Neural progenitor cell (in vitro differentiated cells): ENCODE measurements at regions not wholly inside any gene's neighbourhood (a gene's known extent, or its start where the extent isn't known, plus 50 kb on each side); places are given as distances from the start of the nearest gene placed in this dataset.

Source experiments
- DNase-seq: peaks from one replicate; pipeline ENCODE4 v3.0.0-alpha.2; 2016; ENCODE audit warnings: low spot score
- H2AFZ ChIP-seq: fragments of 200-600 bp; sonication (generic); replicated peaks from 2 replicates; pipeline ENCODE4 v1.6.1; 2016; ENCODE audit warnings: antibody characterized with exemption
- H3F3A ChIP-seq: fragments of 200-600 bp; sonication (generic); 2 replicates; pipeline ENCODE4 v1.6.1; 2016; ENCODE audit warnings: antibody characterized with exemption, low read depth
- H3K27ac ChIP-seq: fragments of 200-600 bp; sonication (generic); 2 replicates; pipeline ENCODE4 v1.5.1; 2016; ENCODE audit warnings: mild to moderate bottlenecking
- H3K27me3 ChIP-seq: fragments of 200-600 bp; sonication (generic); 2 replicates; pipeline ENCODE4 v1.6.1; 2016; ENCODE audit warnings: mild to moderate bottlenecking, moderate library complexity
- H3K36me3 ChIP-seq: fragments of 200-600 bp; sonication (generic); 2 replicates; pipeline ENCODE4 v1.5.1; 2016
- H3K4me1 ChIP-seq: fragments of 200-600 bp; sonication (generic); 2 replicates; pipeline ENCODE4 v1.6.1; 2016; ENCODE audit warnings: mixed run types
- H3K4me2 ChIP-seq: fragments of 200-600 bp; sonication (generic); 2 replicates; pipeline ENCODE4 v1.6.1; 2016
- H3K4me3 ChIP-seq: fragments of 200-600 bp; sonication (generic); 2 replicates; pipeline ENCODE4 v1.5.1; 2016
- H3K79me2 ChIP-seq: fragments of 200-600 bp; sonication (generic); 2 replicates; pipeline ENCODE4 v1.6.1; 2016; ENCODE audit warnings: low read depth
- H3K9ac ChIP-seq: fragments of 200-600 bp; sonication (generic); 2 replicates; pipeline ENCODE4 v1.6.1; 2016
- H3K9me3 ChIP-seq: fragments of 200-600 bp; sonication (generic); 2 replicates; pipeline ENCODE4 v1.5.1; 2016; ENCODE audit warnings: low read depth
- H4K20me1 ChIP-seq: fragments of 200-600 bp; sonication (generic); 2 replicates; pipeline ENCODE4 v1.6.1; 2016; ENCODE audit warnings: low read depth
- H3K27ac Mint-ChIP-seq: 3 replicates; pipeline ENCODE4 v1.8.0; 2021; ENCODE audit warnings: mixed read lengths
- H3K27me3 Mint-ChIP-seq: 2 replicates; pipeline ENCODE4 v1.8.0; 2022; ENCODE audit warnings: low read depth, mild to moderate bottlenecking, inconsistent platforms, moderate library complexity, mixed read lengths; ENCODE audit not compliant: insufficient read depth
- H3K36me3 Mint-ChIP-seq: 3 replicates; pipeline ENCODE4 v1.8.0; 2021; ENCODE audit warnings: mixed read lengths
- H3K4me1 Mint-ChIP-seq: 3 replicates; pipeline ENCODE4 v1.8.0; 2021; ENCODE audit warnings: mixed read lengths
- H3K4me3 Mint-ChIP-seq: 3 replicates; pipeline ENCODE4 v1.8.0; 2021; ENCODE audit warnings: mild to moderate bottlenecking, moderate library complexity, mixed read lengths
- H3K9me3 Mint-ChIP-seq: 3 replicates; pipeline ENCODE4 v1.8.0; 2020; ENCODE audit warnings: mixed read lengths
- EZH2 ChIP-seq: fragments of 200-600 bp; sonication (generic); IDR thresholded peaks from 2 replicates; pipeline ENCODE4 v1.6.1; 2017; ENCODE audit warnings: antibody characterized with exemption, mild to moderate bottlenecking, moderate library complexity
- EZH2phosphoT487 ChIP-seq: fragments of 200-600 bp; sonication (generic); IDR thresholded peaks from 2 replicates; pipeline ENCODE4 v1.6.1; 2017; ENCODE audit warnings: antibody characterized with exemption
- TF ChIP-seq, protein P1 (sequence below): fragments of 200-600 bp; sonication (generic); IDR thresholded peaks from 2 replicates; pipeline ENCODE4 v1.5.1; 2017; ENCODE audit warnings: antibody characterized with exemption, mild to moderate bottlenecking

DNA sequence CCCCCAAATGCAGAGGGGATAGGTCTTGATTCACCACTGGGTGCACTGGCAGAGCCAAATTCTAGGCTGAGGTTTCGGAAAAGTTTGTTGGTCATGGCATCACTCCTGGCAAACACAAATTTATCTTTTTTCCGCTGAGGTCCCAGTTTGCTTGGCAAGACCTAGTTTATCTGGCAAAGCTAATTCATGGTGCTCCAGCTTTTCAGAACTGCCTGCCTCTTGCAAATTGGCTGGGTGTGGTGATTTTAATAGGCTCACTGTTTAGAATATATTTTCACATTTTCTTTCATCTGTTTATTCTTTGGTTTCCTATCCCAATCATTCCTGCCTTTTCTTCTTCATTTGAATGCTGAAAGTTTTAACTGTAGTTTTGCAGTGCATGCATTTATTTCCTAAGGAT lies 50.5 kb upstream of the MAMDC2 start:
- Mint-ChIP-seq H3K9me3 (no peaks in the 10 kb centered on the region), H3K27ac (no peak overlapping the region), H3K36me3 (no peaks in the 10 kb centered on the region), H3K27me3 (no peaks in the 10 kb centered on the region), H3K4me3 (no peak overlapping the region), H3K4me1 (no peaks in the 10 kb centered on the region)
- H3K9me3 ChIP-seq: no peaks in the 10 kb centered on the region
- DNase-seq: no peak
- no peak for TF ChIP-seq EZH2phosphoT487
- no peak for TF ChIP-seq EZH2
- TF ChIP-seq, protein P1, sequence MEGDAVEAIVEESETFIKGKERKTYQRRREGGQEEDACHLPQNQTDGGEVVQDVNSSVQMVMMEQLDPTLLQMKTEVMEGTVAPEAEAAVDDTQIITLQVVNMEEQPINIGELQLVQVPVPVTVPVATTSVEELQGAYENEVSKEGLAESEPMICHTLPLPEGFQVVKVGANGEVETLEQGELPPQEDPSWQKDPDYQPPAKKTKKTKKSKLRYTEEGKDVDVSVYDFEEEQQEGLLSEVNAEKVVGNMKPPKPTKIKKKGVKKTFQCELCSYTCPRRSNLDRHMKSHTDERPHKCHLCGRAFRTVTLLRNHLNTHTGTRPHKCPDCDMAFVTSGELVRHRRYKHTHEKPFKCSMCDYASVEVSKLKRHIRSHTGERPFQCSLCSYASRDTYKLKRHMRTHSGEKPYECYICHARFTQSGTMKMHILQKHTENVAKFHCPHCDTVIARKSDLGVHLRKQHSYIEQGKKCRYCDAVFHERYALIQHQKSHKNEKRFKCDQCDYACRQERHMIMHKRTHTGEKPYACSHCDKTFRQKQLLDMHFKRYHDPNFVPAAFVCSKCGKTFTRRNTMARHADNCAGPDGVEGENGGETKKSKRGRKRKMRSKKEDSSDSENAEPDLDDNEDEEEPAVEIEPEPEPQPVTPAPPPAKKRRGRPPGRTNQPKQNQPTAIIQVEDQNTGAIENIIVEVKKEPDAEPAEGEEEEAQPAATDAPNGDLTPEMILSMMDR: no peak
- H4K20me1 ChIP-seq: no peaks in the 10 kb centered on the region
- no peaks in the 10 kb centered on the region for H3K4me1 ChIP-seq
- H3F3A ChIP-seq: no peaks in the 10 kb centered on the region
- H3K4me2 ChIP-seq: no peak overlapping the region
- H3K36me3 ChIP-seq: no peaks in the 10 kb centered on the region
- no peak overlapping the region for H2AFZ ChIP-seq
- no peak overlapping the region for H3K27ac ChIP-seq
- no peaks in the 10 kb centered on the region for H3K79me2 ChIP-seq
- no peak overlapping the region for H3K9ac ChIP-seq
- no peak overlapping the region for H3K4me3 ChIP-seq
- H3K27me3 ChIP-seq: no peaks in the 10 kb centered on the region
